Stimulated activated CD4-positive, alpha-beta T cell treated with anti-CD3 and anti-CD28 coated beads, TNF-alpha, amount 100 ng/mL, for 24 hours (primary cell): ENCODE measurements at regions not wholly inside any gene's neighbourhood (a gene's known extent, or its start where the extent isn't known, plus 50 kb on each side); places are given as distances from the start of the nearest gene placed in this dataset.
"Not testable (repeated sequence)": the region's sequence is repeated elsewhere in the genome, so short reads cannot be mapped to it uniquely, and the experiment has no call there.

Experiments
- DNase-seq, 3 experiments: peaks; one replicate each; pipeline ENCODE4 v3.0.0-alpha.2; 2020; ENCODE audit warnings: low read depth in 3 of 3

DNA sequence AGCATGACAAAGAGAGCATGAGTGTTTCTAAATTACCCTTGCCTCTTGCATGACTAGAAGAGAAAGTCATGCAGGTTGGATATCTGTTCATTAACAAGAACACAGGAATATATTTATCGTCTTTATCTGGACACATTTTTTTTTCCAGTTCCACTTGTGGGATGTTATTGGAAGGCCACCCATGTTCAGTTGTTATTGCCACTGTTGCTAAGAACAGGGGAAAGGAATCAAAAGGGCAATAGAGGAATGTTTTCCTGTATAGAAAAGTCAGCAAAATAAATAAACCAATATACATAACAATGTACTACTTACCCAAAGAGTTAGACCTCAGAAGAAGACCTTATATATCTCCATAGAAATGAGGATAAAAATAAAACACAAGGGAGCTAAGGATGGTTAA is 270.1 kb downstream of the QDPR start:
- DNase-seq = no peak

DNA sequence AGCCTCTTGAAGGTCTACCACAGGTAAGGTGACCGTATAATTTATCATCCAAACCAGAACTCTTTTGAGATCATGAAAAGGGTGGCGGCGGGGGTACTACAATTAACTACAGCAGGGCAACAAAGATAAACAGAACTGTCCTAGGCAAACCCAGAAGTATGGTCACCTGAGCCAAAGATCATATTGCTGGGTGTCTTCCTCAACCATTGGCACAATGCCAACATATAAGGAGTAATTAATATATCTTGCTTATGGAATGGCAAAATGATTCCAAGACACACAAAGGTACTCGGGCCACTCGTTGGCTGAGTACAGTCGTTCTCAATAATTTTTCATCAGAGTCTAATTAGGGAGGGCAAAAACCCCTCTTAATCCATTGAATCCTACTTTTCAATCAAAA is 273.3 kb downstream of the QDPR start:
- no peak for DNase-seq

DNA sequence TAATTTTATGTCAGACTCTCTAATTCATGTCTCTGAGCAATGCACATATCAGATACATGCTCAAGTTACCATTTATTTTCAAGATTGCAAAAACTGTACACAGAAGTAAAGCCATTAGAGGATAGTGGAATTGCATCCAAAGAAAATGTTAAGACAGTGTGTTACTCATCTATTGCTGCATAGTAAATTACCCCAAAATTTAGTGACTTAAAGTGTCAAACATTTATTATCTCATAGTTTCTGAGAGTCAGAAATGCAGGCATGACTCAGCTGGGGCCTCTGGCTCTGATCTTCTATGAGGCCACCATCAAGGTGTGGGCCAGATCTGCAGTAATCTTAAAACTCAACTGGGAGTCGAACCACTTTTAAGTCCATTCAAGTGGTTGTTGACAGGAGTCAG is 275.2 kb downstream of the QDPR start:
- no peak for DNase-seq

DNA sequence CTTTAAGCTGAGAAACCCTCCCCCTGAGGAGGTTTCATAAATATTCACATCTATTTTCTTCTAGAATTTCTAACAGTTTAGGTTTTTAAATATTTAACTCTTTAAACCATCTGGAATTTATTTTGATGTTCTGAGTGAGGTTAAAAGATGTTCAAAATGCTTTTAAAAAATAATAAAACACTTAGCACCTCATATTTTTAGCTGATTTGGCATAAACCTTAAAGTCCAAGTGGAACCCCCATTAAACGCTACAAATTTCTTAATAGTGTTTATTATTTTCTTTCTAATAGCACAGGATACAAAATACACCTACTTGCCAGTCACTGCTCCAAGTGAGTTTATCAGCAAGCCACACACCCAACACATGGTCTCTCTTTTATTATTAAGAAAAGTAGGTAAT is 277.2 kb downstream of the QDPR start:
- DNase-seq = no peak

DNA sequence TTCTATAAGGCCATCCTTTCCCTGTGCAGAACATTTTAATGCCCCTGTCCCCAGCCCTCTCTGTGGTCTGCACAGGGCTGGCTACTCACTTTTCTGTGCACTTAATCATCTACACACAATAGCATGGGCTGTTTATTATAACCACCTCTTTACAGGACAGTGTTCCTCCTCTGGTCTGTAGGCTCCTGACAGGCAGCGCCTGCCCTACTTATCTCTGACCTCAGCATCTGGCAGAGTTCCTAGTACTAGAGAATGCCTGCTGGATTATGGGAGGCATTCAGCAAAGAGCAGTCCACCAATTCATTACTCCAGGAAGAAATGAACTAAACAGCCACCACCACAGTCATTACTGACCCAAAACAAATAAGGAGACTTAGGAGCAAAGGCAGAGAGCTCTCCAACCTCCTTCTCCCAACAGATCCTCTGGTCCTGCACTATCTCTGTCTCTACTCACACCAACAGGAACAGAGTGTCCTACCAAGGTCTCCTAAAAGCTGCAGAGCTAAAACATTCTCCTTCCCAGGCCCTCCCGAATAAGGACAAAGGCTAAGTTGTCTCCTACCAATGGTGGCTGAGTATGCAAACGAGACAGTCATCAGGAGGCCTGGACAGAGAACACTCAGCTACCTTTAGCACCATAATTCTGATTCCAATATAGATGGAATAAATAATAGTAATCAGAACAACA is 279.2 kb downstream of the QDPR start:
- DNase-seq = no peak

DNA sequence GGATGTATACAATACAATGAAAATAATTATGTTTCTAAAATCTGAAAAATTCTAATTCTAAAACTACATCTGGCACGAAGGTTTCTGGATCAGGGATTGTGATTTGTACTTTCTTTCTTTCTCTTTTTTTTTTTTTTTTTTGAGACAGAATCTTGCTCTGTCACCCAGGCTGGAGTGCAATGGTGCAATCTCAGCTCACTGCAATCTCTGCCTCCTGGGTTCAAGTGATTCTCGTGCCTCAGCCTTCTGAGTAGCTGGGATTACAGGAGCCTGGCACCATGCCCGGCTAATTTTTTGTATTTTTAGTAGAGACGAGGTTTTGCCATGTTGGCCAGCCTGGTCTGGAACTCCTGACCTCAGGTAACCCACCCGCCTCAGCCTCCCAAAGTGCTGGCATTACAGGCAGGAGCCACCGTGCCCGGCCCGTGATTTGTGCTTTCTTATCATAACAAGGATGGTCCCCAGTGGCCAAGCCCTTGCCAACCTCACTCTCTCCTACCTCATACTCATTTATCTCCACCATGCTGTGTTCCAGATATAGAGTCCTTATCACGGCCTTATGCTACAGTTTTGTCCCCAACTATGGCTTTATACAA is 279.9 kb downstream of the QDPR start:
- DNase-seq = not testable (repeated sequence)

DNA sequence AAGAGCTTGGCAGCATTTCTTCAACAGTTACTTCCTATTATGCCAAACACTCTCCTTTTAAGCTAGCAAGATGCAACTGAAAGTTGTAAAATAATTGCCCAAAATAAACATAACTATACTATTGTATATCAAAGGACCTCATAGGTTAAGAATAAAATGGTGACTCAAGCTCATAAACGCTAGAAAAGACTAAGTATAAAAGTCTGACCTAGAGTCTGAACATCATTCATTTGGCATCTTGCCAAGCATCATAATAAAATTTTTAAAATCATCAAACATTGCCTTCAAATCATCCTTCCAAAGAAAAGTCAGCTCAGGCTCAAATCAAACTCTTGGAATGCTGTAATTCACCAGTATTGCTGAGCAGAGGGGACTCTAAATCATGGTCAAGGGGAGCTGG is 281.2 kb downstream of the QDPR start:
- DNase-seq = no peak

DNA sequence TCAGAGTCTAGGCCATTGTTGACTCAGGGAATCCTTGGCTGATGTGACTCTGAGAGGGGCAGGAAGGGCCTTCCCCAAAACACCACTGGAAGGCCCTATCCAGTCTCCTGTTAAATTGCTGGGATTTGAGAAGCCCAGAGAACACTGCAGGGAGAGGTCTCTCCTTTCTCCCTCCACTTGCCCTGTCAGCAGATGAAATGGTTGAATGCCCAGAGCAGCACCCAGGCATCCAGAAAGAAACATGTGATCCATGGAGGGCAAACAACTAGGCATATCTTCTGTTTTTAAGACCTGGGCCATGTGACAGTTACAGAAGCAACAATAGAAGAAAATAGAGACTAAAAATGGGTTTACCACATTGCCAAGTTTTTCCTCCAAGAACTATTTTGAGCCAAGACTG is 291.1 kb downstream of the QDPR start:
- no peak for DNase-seq

DNA sequence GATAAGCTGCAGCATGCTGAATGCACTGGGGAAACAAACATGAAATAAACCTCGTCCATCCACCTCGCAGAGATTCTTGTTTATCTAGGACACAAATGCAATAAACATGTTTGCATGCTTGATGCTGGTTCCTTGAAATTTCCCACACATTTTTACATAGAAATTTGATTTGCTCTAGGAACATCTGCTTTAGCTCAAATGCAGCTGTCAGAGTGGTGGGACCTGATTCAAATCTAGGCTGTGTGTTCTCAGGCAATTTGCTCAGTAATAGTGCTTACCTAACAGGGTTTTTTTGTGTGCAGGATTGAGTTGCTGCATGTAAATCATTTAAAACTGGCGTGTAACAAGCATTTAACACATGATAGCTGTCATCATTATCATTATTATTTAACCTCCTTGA is 293.1 kb downstream of the QDPR start:
- DNase-seq = no peak

DNA sequence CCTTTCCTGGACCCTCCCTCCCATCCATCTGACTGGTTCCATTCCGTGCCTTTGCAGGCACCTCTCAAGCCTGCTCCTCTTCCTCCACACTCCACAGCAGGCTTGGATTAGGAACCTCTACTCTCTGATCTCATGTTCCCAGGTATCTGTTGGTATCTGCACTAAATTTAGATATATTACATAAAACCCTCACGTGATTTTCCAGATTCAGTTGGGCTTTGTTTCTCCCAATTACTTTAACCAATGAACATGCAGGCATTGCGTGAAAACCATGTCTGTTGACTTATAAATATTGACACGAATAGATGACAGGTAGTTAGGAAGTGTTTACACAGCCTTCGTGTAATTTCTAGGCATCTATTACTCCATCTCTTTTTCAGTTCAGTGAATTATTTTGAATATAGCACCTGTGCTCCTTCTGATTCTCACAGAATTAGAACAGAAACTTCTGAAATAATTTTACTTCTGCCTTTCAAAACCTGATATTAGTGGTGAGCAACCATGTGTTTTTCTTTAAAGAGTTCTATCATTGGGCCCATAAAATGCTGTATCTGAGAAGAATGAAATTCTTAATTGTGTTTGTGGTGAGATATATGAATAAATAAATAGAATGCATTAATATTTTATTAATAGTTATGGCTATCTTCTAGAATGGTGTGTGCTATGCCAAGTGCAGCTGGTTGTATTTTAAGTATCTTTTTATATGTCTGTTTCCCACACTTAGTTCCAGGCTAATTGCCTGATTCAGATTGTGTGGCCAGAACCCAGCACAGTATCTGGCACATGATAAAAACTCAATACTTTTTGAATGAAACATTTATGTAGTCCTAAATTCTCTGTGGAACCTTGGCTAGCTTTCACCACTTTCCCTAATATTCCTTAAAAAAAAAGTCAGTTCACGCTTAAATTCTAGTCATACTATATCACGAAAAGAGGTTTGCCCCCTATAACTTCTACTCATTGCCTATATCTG is 304.8 kb downstream of the QDPR start:
- DNase-seq = no peak

DNA sequence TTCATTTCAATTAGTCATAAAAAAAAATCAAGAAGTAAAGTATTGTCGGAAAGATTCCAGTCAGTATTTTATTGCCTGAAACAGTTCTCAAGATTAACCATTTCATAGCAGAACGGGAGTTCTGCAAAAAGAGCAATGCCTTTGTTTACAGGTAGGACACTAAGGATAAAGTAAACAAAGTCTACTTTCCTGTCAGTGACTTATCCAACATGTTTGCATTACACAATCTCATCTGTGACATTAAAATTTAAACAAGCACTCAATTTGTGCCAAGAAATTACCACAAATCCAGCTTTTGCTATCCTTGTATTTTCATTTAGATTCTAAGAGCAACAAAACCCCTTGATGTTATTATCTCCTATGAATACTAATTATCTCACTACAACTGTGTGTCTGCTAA is 306.5 kb upstream of the LDB2 start:
- DNase-seq = no peak

DNA sequence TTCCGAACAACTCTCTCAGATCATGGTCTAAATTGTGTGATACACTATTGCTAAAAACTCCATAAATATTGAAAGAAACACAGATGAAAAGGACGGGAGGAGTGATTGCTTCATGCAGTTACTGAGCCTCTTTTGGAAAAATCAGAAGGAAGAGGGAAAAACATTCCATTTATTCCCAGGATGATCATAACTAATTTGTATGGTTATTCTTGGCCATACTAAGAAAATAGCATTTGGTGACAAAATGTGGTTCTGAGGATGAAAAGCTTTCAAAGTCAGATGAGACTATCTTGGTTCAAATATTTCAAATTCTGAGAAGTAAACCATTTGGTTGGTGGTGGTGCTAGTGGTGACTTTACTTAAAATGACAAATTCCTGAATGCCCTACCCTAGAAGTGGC is 305.4 kb upstream of the LDB2 start:
- no peak for DNase-seq

DNA sequence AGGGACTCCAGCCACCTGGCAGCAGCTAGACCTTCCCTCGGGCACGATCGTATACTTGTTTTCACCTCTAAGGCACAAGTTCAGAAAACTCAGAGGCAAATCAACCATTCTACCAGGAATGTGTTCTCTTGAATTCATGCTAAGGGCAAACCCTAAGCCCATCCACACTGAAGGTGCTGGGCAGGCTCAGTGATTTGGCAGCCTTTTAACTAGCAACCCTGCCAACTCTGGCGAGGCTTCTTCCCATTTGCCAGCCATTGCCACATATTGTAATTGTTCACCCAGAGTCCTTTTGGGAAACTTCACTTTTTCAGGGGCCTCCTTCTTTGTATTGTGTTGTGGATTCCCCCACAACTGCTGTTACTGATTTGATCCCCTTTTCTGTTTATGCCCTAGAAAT is 298.6 kb upstream of the LDB2 start:
- DNase-seq = no peak

DNA sequence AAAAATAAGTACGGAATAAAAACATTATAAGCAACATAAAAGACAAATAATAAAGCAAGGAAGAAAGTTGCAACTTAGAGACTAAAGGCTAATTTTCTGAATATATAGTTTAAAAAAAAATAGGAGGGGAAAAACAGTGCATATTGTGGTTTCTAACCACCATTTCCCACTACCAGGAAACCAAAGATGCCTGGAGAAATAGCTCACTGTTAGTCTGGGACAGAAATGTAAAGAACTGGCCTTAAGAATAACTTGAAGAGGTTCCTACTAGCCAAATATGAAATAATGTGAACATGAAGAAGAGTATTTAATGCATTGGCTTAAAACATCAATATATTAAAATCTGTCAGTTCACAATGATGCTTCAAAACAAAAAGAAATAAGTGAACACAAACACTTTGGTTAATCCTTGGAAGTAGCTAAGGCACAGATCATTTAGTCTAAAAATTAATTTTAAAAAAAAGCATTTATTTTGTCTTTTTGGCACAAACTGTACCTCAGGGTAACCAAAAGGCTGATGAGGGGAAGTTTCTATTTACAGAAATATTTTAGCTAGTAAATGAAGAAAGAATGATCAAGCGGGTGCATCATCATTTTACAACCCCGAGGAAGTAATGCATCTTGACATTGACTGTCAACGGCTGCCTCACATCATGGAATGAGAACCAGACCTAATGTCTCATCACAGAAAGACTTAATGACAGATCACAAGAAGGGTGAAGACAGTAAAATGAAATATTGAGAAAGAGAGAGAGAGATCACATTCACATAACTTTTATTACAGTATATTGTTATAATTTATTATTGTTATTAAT is 297.2 kb upstream of the LDB2 start:
- no peak for DNase-seq

DNA sequence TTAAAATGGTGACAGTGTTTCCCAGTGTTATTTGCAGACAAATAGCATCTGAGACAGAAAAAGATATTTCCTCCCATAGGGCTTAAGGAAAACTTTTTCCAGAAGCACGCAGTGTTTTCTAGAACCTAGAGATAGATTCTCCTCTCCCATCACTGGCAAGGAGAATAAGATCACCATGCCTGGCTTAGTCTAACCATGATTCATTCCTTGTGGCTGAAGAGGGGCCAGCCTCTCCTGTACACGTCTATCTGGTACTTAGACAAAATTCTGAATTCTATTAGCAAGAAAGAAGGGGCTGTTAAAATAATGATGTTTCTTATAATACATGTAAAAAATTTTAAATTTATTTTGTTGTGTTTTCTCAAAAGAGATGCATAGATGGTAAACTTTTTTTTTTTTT is 296.1 kb upstream of the LDB2 start:
- no peak for DNase-seq

DNA sequence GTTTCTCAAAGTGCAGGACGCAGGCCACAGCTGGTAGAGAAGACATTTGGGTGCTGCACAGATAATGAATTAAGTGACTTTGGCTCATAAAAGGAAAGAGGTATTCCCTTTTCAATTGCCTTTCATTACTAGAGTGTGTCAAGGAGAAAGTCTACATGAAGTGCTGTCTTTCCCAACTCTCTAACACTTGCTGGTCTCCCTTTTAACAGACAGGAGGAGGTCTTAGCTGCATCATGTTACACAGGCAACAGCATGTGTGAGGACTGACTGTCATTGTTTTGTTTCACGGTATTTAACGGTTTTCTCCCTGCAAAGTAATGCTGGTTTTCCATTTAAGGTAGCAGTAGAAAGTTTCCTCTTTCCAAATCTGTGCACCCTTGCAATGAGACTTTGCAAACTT is 291.3 kb upstream of the LDB2 start:
- DNase-seq = no peak

DNA sequence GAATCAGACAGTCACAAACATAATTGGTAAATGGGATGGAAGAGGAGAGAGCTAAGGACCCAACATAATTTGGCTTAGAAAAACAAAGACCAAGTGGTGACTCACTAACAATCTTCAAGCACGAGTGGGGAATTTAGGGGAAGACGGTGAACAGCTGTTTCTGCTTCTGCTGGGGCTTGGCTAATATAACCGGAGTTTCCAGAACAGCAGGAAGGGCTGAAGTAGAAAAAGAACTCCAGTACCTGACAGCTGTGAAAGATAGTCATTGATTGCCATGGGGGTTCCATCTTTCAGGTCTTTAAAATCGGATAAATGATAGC is 290.9 kb upstream of the LDB2 start:
- no peak for DNase-seq

DNA sequence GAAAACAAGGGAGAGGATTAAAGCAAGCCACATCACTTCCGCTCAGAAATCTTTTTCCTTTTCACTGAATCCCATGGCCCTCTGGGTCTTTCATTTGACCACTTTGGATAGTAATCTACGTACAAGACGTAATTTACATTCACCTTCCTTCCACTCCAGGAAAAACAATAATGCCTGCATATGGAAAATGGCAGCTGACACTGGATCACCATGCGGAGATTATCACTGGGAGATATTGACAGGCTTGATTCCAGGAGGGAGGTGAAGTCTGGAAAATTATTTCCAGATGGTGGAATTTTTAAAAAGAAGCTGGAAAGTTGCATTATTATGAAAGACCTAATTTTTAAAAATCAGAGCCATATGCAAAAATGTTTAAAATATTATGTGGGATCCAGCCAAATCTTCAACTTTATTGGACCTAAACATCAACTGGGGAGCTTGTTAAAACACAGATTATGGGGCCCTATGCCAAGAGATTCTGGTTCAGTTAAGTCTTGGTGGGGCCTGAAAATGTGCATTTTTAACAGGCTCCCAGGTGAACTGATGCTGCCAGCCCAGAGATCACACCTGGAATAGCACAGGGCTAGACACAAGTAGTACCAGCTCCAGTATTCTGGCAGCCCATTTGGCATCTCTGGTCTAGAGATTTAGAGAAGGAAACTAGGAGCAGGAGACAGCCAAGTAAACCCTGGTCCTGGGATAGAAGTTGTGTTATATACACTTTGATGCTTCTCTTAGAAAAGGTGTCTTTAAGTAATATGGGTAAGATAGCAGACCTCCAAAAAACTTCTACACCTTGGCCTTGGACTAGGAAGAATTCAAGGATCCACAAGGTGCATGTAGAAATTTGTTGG is 290.3 kb upstream of the LDB2 start:
- DNase-seq = no peak

DNA sequence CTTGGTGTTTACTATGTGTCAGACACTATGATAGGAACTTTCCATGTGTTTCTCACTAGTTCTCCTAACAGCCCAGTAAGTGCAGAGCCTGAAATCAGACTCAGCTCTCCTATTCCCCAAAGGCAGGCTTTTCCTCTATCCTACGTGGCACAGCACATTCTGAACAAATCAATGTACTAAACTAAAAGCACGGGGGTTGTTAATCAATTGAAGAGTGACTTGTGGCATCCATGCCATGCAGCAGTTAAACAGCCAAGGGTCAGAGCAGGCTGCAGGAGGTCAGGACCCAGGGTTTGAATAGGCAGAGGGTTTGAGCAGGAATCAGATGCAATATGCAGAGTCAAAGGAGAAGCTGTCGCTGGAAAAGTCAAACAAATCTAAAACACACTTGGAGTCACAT is 289.7 kb upstream of the LDB2 start:
- no peak for DNase-seq

DNA sequence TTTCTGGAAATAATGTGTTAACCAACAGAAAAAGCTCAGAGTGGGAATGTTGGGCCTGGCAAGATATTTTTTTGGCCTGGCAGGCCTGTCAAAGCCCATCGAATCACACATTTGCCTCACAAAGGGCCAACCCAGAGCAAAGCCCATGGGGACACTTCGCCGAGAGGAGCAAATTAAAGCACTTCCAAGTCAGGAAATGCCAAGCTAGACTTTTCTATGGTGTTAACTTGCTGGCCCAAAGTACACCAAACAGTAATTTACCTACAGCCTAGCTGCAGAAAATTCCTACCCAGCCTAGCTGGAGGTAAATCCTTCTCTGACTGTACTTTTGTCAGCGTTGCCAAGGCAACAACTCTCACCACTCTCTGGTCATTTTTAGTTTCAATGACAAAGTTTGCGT is 288.6 kb upstream of the LDB2 start:
- DNase-seq = no peak

DNA sequence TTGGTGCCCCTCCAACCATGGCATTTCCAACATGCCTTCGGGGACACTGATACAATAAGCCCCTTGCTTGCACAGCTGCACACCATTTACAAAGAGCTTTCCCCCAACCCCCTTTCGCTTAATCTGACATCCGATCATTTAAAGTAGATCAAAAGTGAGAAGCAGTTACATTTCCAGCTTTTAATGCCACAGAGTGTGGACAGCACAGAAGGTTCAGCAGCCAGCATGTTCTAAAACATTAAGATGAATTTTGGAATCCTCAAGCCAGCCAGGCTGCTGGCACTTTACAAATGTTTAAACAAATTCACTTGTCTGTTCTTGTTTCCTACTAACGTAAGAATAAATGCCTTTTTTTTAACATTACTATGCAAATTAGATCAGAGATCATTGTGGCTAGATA is 284.4 kb upstream of the LDB2 start:
- no peak for DNase-seq
